GM12878 (cell line): ENCODE measurements at regions not wholly inside any gene's neighbourhood (a gene's known extent, or its start where the extent isn't known, plus 50 kb on each side); places are given as distances from the start of the nearest gene placed in this dataset.

Experiments
- MTA3 ChIP-seq: IDR thresholded peaks from 2 replicates; pipeline ENCODE4 v1.6.1; 2012; ENCODE audit warnings: low read length, inconsistent platforms, borderline replicate concordance
- PAX5 ChIP-seq: IDR thresholded peaks from 2 replicates; pipeline ENCODE4 v1.6.1; 2011; ENCODE audit warnings: low read depth, low read length, borderline replicate concordance
- PBX3 ChIP-seq: IDR thresholded peaks from 2 replicates; pipeline ENCODE4 v1.6.1; 2011; ENCODE audit warnings: mild to moderate bottlenecking, low read depth, low read length, moderate library complexity; ENCODE audit not compliant: insufficient replicate concordance
- RAD21 ChIP-seq: IDR thresholded peaks from 2 replicates; pipeline ENCODE4 v1.6.1; 2011; ENCODE audit warnings: mild to moderate bottlenecking, low read depth, low read length, moderate library complexity; ENCODE audit not compliant: insufficient read depth
- SP1 ChIP-seq: IDR thresholded peaks from one replicate; pipeline ENCODE4 v1.6.1; 2011; ENCODE audit warnings: low read depth, low read length
- TF ChIP-seq, protein P1 (sequence below): fragments of 450-650 bp; IDR thresholded peaks from 2 replicates; pipeline ENCODE4 v1.6.1; 2018; ENCODE audit warnings: mild to moderate bottlenecking, low read depth, moderate library complexity; ENCODE audit not compliant: partially characterized antibody
- TF ChIP-seq, protein P2 (sequence below): fragments of 450-650 bp; conservative IDR thresholded peaks from 2 replicates; pipeline ENCODE4 v1.6.1; 2017; ENCODE audit warnings: mild to moderate bottlenecking, moderate library complexity

GRCh38 chrX:20373063-20373462 lies 106.4 kb upstream of the RPS6KA3 start (continued):
- TF ChIP-seq, protein P1, sequence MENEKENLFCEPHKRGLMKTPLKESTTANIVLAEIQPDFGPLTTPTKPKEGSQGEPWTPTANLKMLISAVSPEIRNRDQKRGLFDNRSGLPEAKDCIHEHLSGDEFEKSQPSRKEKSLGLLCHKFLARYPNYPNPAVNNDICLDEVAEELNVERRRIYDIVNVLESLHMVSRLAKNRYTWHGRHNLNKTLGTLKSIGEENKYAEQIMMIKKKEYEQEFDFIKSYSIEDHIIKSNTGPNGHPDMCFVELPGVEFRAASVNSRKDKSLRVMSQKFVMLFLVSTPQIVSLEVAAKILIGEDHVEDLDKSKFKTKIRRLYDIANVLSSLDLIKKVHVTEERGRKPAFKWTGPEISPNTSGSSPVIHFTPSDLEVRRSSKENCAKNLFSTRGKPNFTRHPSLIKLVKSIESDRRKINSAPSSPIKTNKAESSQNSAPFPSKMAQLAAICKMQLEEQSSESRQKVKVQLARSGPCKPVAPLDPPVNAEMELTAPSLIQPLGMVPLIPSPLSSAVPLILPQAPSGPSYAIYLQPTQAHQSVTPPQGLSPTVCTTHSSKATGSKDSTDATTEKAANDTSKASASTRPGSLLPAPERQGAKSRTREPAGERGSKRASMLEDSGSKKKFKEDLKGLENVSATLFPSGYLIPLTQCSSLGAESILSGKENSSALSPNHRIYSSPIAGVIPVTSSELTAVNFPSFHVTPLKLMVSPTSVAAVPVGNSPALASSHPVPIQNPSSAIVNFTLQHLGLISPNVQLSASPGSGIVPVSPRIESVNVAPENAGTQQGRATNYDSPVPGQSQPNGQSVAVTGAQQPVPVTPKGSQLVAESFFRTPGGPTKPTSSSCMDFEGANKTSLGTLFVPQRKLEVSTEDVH: no peak
- TF ChIP-seq, protein P2, sequence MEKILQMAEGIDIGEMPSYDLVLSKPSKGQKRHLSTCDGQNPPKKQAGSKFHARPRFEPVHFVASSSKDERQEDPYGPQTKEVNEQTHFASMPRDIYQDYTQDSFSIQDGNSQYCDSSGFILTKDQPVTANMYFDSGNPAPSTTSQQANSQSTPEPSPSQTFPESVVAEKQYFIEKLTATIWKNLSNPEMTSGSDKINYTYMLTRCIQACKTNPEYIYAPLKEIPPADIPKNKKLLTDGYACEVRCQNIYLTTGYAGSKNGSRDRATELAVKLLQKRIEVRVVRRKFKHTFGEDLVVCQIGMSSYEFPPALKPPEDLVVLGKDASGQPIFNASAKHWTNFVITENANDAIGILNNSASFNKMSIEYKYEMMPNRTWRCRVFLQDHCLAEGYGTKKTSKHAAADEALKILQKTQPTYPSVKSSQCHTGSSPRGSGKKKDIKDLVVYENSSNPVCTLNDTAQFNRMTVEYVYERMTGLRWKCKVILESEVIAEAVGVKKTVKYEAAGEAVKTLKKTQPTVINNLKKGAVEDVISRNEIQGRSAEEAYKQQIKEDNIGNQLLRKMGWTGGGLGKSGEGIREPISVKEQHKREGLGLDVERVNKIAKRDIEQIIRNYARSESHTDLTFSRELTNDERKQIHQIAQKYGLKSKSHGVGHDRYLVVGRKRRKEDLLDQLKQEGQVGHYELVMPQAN: no peak
- TF ChIP-seq PAX5 (no peak), RAD21 (no peak), PBX3 (no peak), MTA3 (no peak), SP1 (no peak)
